HCT116 (cell line): ENCODE measurements at regions not wholly inside any gene's neighbourhood (a gene's known extent, or its start where the extent isn't known, plus 50 kb on each side); places are given as distances from the start of the nearest gene placed in this dataset.

Source experiments
- ATAC-seq: fragments of 200-7000 bp; cut with Tn5 transposase; 2 replicates; pipeline ENCODE4 v1.9.1; 2020; ENCODE audit warnings: mild to moderate bottlenecking, moderate library complexity
- BruUV-seq: library from RNA; stranded (reverse); fragments of 400-500 nt; replicated peaks from 2 replicates; lab custom pipeline; 2021; lab: Mats Ljungman, UMichigan
- CTCF ChIA-PET: fragments of 300-600 bp; sonication (Branson Sonifier 250); formaldehyde crosslinking; loops from one replicate; lab custom pipeline; 2021; ENCODE audit warnings: antibody characterized with exemption; lab: Charles Lee
- POLR2A ChIA-PET: fragments of 300-600, 350-600 bp; sonication (Branson Sonifier 250); formaldehyde crosslinking; loops from one replicate; lab custom pipeline; 2021; ENCODE audit warnings: antibody characterized with exemption; lab: Charles Lee
- RAD21 ChIA-PET, 2 experiments: fragments of 300-600 bp; sonication (Branson Sonifier 250); formaldehyde crosslinking; loops; one replicate each; lab custom pipeline; 2023; ENCODE audit warnings: low total read pairs in 2 of 2; ENCODE audit not compliant: uncharacterized antibody in 2 of 2, unreplicated experiment in 2 of 2, low non-redundant PET in 1 of 2; lab: Charles Lee
- DNase-seq: peaks from one replicate; pipeline ENCODE4 v3.0.0-alpha.2; 2010; ENCODE audit warnings: low read depth, low spot score
- H2AFZ ChIP-seq: fragments of 200-600 bp; shearing (Covaris generic), sonication (generic); 2 replicates; pipeline ENCODE4 v1.6.1; 2017; ENCODE audit warnings: low read depth, mixed run types, mixed read lengths, antibody characterized with exemption, low read length; ENCODE audit not compliant: poor library complexity, severe bottlenecking
- H3K27ac ChIP-seq: 2 replicates; pipeline ENCODE4 v1.5.1; 2012; ENCODE audit warnings: low read depth, low read length
- H3K27me3 ChIP-seq: fragments of 200-600 bp; sonication (generic); 2 replicates; pipeline ENCODE4 v1.6.1; 2016; ENCODE audit warnings: mixed run types, low read length, mixed read lengths; ENCODE audit not compliant: insufficient read depth
- H3K36me3 ChIP-seq, 2 experiments: fragments of 200-500 bp in 1 of 2; fragments of 200-600 bp in 1 of 2; sonication (Bioruptor generic) in 1 of 2; sonication (generic) in 1 of 2; 2 replicates each; pipeline versions ENCODE4 v1.5.1 to v1.6.1; 2014 to 2016; ENCODE audit warnings: low read length in 2 of 2, inconsistent platforms in 1 of 2, mixed read lengths in 1 of 2, mixed run types in 1 of 2; ENCODE audit not compliant: insufficient read depth in 2 of 2, control insufficient read depth in 1 of 2
- H3K4me1 ChIP-seq, 2 experiments: fragments of 200-600 bp in 1 of 2; sonication (generic) in 1 of 2; 2 replicates each; pipeline versions ENCODE4 v1.5.1 to v1.6.1; 2012 to 2017; ENCODE audit warnings: low read length in 2 of 2, inconsistent platforms in 1 of 2, mild to moderate bottlenecking in 1 of 2, mixed read lengths in 1 of 2, mixed run types in 1 of 2, moderate library complexity in 1 of 2; ENCODE audit not compliant: insufficient read depth in 2 of 2, control insufficient read depth in 1 of 2
- H3K4me2 ChIP-seq: fragments of 200-600 bp; sonication (generic); 2 replicates; pipeline ENCODE4 v1.6.1; 2017; ENCODE audit warnings: mixed run types, low read length, mixed read lengths
- H3K4me3 ChIP-seq, 2 experiments: fragments of 200-600 bp in 1 of 2; sonication (generic) in 1 of 2; replicated peaks in 1 of 2; 2 replicates each; pipeline ENCODE4 v1.5.1; 2011 to 2016; ENCODE audit warnings: low read length in 2 of 2, control low read depth in 1 of 2, low read depth in 1 of 2, mild to moderate bottlenecking in 1 of 2, mixed read lengths in 1 of 2, mixed run types in 1 of 2
- H3K79me2 ChIP-seq: fragments of 200-600 bp; sonication (generic); 2 replicates; pipeline ENCODE4 v1.6.1; 2017; ENCODE audit warnings: mild to moderate bottlenecking, mixed run types, low read length, moderate library complexity, mixed read lengths; ENCODE audit not compliant: insufficient read depth
- H3K9ac ChIP-seq: fragments of 200-600 bp; sonication (generic); 2 replicates; pipeline ENCODE4 v1.6.1; 2016; ENCODE audit warnings: low read length, mixed read lengths
- H3K9me2 ChIP-seq: fragments of 200-600 bp; sonication (generic), shearing (Covaris generic); 2 replicates; pipeline ENCODE4 v1.6.1; 2017; ENCODE audit warnings: mixed run types, mild to moderate bottlenecking, moderate library complexity; ENCODE audit not compliant: insufficient read depth
- H3K9me3 ChIP-seq, 2 experiments: fragments of 200-500 bp in 1 of 2; fragments of 200-600 bp in 1 of 2; sonication (Bioruptor generic) in 1 of 2; sonication (generic) in 1 of 2; 2 replicates each; pipeline ENCODE4 v1.6.1; 2014 to 2017; ENCODE audit warnings: low read length in 2 of 2, mixed read lengths in 2 of 2, inconsistent platforms in 1 of 2, low read depth in 1 of 2, mild to moderate bottlenecking in 1 of 2, mixed run types in 1 of 2, moderate library complexity in 1 of 2; ENCODE audit not compliant: control insufficient read depth in 1 of 2, insufficient read depth in 1 of 2
- H4K20me1 ChIP-seq: fragments of 200-600 bp; sonication (generic), shearing (Covaris generic); 2 replicates; pipeline ENCODE4 v1.6.1; 2017; ENCODE audit warnings: mixed run types, mild to moderate bottlenecking, moderate library complexity; ENCODE audit not compliant: insufficient read depth
- ATF3 ChIP-seq: IDR thresholded peaks from 2 replicates; pipeline ENCODE4 v1.6.1; 2012
- CBX3 ChIP-seq: IDR thresholded peaks from 2 replicates; pipeline ENCODE4 v1.6.1; 2012; ENCODE audit warnings: low read depth
- ELF1 ChIP-seq: IDR thresholded peaks from 2 replicates; pipeline ENCODE4 v1.6.1; 2012; ENCODE audit warnings: low read depth, borderline replicate concordance
- REST ChIP-seq: IDR thresholded peaks from 2 replicates; pipeline ENCODE4 v1.6.1; 2012; ENCODE audit warnings: low read depth
- ZFX ChIP-seq: fragments of 450-650 bp; IDR thresholded peaks from 2 replicates; pipeline ENCODE4 v1.6.1; 2017
- intact Hi-C: fragments of 100-400 bp; cut with micrococcal nuclease; formaldehyde crosslinking; loops from 2 replicates; pipeline ENCODE4 v1.10.0; 2022

- TF ChIP-seq REST, result no peak
Measured at GRCh38 chr6:27679964-27680694, 207.2 kb upstream of the ZNF184 start (continued).

GRCh38 chr6:27679308-27679963, 206.5 kb upstream of the ZNF184 start:
- H3K4me3 ChIP-seq, result no peak overlapping the region
- peaks cover 0 to 6% of the 10 kb centered on the region in 2 experiments; a peak in 1 of 4 replicates for H3K9me3 ChIP-seq
- no peak overlapping the region for H3K4me2 ChIP-seq
- no TSS peak for BruUV-seq
- ChIA-PET RAD21 (no interaction called here), CTCF (no interaction called here), POLR2A (interaction anchor here (1.4 kb wide), 1 partner anchor 10 kb away, joined by 3 read pairs; no protein-coding TSS in a partner anchor)
- no peak for DNase-seq
- H3K4me1 ChIP-seq, result peaks cover 12% of the 10 kb centered on the region in 2 experiments; a peak in 3 of 4 replicates
- no peak overlapping the region for H3K9ac ChIP-seq
- no peak overlapping the region for H3K27ac ChIP-seq
- H3K79me2 ChIP-seq, result no peaks in the 10 kb centered on the region
- intact Hi-C loops, result loop anchor here (10.0 kb wide), 1 partner anchor 385 kb away; no protein-coding TSS in a partner anchor
- ATAC-seq, result no peak
- TF ChIP-seq ELF1 (no peak), CBX3 (no peak), ZFX (no peak), ATF3 (no peak)
- H3K27me3 ChIP-seq, result no peaks in the 10 kb centered on the region
- H3K9me2 ChIP-seq, result no peaks in the 10 kb centered on the region
- no peaks in the 10 kb centered on the region for H3K36me3 ChIP-seq
- no peaks in the 10 kb centered on the region for H4K20me1 ChIP-seq
- H2AFZ ChIP-seq, result no peak overlapping the region
